WI38 (cell line): ENCODE measurements at regions not wholly inside any gene's neighbourhood (a gene's known extent, or its start where the extent isn't known, plus 50 kb on each side); places are given as distances from the start of the nearest gene placed in this dataset.

ENCODE experiments used
- H3K4me3 ChIP-seq: 2 replicates; pipeline ENCODE4 v1.5.1; 2011; ENCODE audit warnings: low read depth, mild to moderate bottlenecking, control low read depth, low read length
- CTCF ChIP-seq: IDR thresholded peaks from 2 replicates; pipeline ENCODE4 v1.5.1; 2012; ENCODE audit warnings: low read depth, mild to moderate bottlenecking, control low read depth, low read length

GRCh38 chr5:54644226-54644625 lies 126.7 kb downstream of the SNX18 start:
- H3K4me3 ChIP-seq, result no peak overlapping the region
- TF ChIP-seq CTCF, result no peak

GRCh38 chr5:54643685-54644106 lies 126.1 kb downstream of the SNX18 start:
- H3K4me3 ChIP-seq, result no peak overlapping the region
- no peak for TF ChIP-seq CTCF

- no peak overlapping the region for H3K4me3 ChIP-seq
- TF ChIP-seq CTCF, result no peak
Measured at GRCh38 chr5:54639621-54640020, 122.1 kb downstream of the SNX18 start.

- H3K4me3 ChIP-seq, result no peak overlapping the region
- TF ChIP-seq CTCF, result no peak
Measured at GRCh38 chr5:54638106-54638505, 120.5 kb downstream of the SNX18 start.

- no peak for TF ChIP-seq CTCF
- no peak overlapping the region for H3K4me3 ChIP-seq
Measured at GRCh38 chr5:54637654-54638053, 120.1 kb downstream of the SNX18 start.

- no peak for TF ChIP-seq CTCF
- H3K4me3 ChIP-seq, result no peak overlapping the region
Measured at GRCh38 chr5:54634089-54634488, 116.5 kb downstream of the SNX18 start.

- H3K4me3 ChIP-seq, result no peak overlapping the region
- TF ChIP-seq CTCF, result no peak
Measured at GRCh38 chr5:54632131-54632701, 114.7 kb downstream of the SNX18 start.
